Ishikawa (cell line): ENCODE measurements at regions not wholly inside any gene's neighbourhood (a gene's known extent, or its start where the extent isn't known, plus 50 kb on each side); places are given as distances from the start of the nearest gene placed in this dataset.

Experiments used
- CEBPB ChIP-seq: IDR thresholded peaks from 2 replicates; pipeline ENCODE4 v1.6.1; 2012
- CREB1 ChIP-seq: IDR thresholded peaks from 2 replicates; pipeline ENCODE4 v1.6.1; 2012; ENCODE audit warnings: low read depth
- EGR1 ChIP-seq: IDR thresholded peaks from 2 replicates; pipeline ENCODE4 v1.6.1; 2012
- EP300 ChIP-seq: IDR thresholded peaks from 2 replicates; pipeline ENCODE4 v1.6.1; 2012; ENCODE audit warnings: borderline replicate concordance
- FOXM1 ChIP-seq: IDR thresholded peaks from 2 replicates; pipeline ENCODE4 v1.6.1; 2012; ENCODE audit warnings: low read depth, borderline replicate concordance
- NFIC ChIP-seq: IDR thresholded peaks from 2 replicates; pipeline ENCODE4 v1.6.1; 2012
- RAD21 ChIP-seq: IDR thresholded peaks from 2 replicates; pipeline ENCODE4 v1.6.1; 2012; ENCODE audit warnings: low read depth
- TAF1 ChIP-seq: IDR thresholded peaks from 2 replicates; pipeline ENCODE4 v1.6.1; 2012; ENCODE audit warnings: low read depth, mild to moderate bottlenecking
- TCF12 ChIP-seq: IDR thresholded peaks from 2 replicates; pipeline ENCODE4 v1.6.1; 2012; ENCODE audit warnings: low read depth
- TEAD4 ChIP-seq: IDR thresholded peaks from 2 replicates; pipeline ENCODE4 v1.6.1; 2012
- YY1 ChIP-seq: IDR thresholded peaks from 2 replicates; pipeline ENCODE4 v1.6.1; 2012; ENCODE audit warnings: low read depth
- ZBTB7A ChIP-seq: IDR thresholded peaks from 2 replicates; pipeline ENCODE4 v1.6.1; 2012; ENCODE audit warnings: low read depth
- TF ChIP-seq, protein P1 (sequence below): IDR thresholded peaks from 2 replicates; pipeline ENCODE4 v1.6.1; 2012
- TF ChIP-seq, protein P2 (sequence below): IDR thresholded peaks from 2 replicates; pipeline ENCODE4 v1.6.1; 2012; ENCODE audit warnings: low read depth, mild to moderate bottlenecking
- TF ChIP-seq, protein P3 (sequence below): IDR thresholded peaks from 2 replicates; pipeline ENCODE4 v1.6.1; 2012

DNA sequence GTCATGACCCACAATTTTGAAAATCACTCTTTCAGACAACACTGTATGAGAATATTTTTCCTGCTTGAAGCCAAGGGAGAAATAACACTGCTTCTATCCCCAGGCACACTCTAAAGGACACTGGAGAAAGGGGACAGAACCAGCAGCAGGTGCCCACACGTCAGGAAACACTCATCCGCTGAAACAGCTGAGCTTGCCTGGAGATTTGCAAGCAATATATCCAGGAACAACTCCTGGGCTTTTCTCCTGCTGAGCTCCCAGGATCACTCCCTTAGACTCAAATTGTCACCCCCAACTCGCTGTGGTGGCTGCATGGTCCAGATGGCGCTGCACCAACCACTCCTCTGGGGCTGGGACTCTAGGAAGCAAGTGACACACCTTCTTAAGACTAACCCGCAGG lies 186.7 kb downstream of the ARL4C start:
- TF ChIP-seq YY1 (no peak), EP300 (no peak), ZBTB7A (no peak), NFIC (no peak), TAF1 (no peak), CEBPB (no peak), RAD21 (no peak), TCF12 (no peak)
- TF ChIP-seq, protein P1, sequence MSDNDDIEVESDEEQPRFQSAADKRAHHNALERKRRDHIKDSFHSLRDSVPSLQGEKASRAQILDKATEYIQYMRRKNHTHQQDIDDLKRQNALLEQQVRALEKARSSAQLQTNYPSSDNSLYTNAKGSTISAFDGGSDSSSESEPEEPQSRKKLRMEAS = no peak
- TF ChIP-seq, protein P2, sequence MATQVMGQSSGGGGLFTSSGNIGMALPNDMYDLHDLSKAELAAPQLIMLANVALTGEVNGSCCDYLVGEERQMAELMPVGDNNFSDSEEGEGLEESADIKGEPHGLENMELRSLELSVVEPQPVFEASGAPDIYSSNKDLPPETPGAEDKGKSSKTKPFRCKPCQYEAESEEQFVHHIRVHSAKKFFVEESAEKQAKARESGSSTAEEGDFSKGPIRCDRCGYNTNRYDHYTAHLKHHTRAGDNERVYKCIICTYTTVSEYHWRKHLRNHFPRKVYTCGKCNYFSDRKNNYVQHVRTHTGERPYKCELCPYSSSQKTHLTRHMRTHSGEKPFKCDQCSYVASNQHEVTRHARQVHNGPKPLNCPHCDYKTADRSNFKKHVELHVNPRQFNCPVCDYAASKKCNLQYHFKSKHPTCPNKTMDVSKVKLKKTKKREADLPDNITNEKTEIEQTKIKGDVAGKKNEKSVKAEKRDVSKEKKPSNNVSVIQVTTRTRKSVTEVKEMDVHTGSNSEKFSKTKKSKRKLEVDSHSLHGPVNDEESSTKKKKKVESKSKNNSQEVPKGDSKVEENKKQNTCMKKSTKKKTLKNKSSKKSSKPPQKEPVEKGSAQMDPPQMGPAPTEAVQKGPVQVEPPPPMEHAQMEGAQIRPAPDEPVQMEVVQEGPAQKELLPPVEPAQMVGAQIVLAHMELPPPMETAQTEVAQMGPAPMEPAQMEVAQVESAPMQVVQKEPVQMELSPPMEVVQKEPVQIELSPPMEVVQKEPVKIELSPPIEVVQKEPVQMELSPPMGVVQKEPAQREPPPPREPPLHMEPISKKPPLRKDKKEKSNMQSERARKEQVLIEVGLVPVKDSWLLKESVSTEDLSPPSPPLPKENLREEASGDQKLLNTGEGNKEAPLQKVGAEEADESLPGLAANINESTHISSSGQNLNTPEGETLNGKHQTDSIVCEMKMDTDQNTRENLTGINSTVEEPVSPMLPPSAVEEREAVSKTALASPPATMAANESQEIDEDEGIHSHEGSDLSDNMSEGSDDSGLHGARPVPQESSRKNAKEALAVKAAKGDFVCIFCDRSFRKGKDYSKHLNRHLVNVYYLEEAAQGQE = no peak
- TF ChIP-seq, protein P3, sequence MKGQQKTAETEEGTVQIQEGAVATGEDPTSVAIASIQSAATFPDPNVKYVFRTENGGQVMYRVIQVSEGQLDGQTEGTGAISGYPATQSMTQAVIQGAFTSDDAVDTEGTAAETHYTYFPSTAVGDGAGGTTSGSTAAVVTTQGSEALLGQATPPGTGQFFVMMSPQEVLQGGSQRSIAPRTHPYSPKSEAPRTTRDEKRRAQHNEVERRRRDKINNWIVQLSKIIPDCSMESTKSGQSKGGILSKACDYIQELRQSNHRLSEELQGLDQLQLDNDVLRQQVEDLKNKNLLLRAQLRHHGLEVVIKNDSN = no peak

DNA sequence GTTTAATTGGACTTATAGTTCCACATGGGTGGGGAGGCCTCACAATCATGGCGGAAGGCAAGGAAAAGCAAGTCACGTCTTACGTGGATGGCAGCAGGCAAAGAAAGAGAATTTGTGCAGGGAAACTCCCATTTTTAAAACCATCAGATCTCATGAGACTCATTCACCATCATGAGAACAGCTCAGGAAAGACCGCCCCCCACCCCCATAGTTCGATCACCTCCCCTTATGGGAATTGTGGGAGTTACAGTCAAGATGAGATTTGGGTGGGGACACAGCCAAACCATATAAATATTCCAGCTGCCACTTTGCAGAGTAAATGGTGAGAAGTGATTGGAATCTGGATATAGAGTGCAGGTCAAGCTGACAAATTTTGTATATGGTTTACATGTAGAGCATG lies 187.4 kb downstream of the ARL4C start:
- TF ChIP-seq, protein P3 = no peak
- no peak for TF ChIP-seq FOXM1
- TF ChIP-seq TCF12 = no peak
- TF ChIP-seq, protein P1 = no peak
- TF ChIP-seq RAD21 = no peak
- TF ChIP-seq YY1 = no peak
- TF ChIP-seq ZBTB7A = no peak
- TF ChIP-seq, protein P2 = no peak
- no peak for TF ChIP-seq TAF1
- TF ChIP-seq TEAD4 = no peak
- no peak for TF ChIP-seq CREB1
- no peak for TF ChIP-seq CEBPB
- no peak for TF ChIP-seq NFIC
- no peak for TF ChIP-seq EP300
- TF ChIP-seq EGR1 = no peak

DNA sequence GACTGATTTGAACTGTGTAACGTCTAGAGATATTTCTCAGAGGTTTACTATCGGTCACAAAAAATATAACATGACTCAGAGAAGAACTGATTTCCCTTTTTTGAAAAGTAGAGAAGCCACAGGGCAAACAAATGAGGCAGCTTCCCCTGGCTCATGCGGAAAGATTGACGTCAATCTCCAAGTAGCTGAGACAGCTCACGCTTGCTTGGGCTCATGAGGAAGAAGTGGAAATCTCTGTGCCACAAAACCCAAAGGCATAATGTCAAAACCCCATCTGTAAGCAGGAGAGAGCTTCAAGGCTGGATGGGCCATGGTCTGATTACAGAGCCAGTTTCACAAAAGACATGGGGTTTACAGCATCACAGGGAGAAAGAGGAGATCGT lies 188.1 kb downstream of the ARL4C start:
- TF ChIP-seq ZBTB7A (no peak), YY1 (no peak), EP300 (no peak), TCF12 (no peak), FOXM1 (no peak), TEAD4 (no peak), NFIC (no peak), TAF1 (no peak), RAD21 (no peak), CEBPB (no peak), CREB1 (no peak), EGR1 (no peak)
- TF ChIP-seq, protein P3 = no peak
- TF ChIP-seq, protein P1 = no peak
- TF ChIP-seq, protein P2 = no peak

DNA sequence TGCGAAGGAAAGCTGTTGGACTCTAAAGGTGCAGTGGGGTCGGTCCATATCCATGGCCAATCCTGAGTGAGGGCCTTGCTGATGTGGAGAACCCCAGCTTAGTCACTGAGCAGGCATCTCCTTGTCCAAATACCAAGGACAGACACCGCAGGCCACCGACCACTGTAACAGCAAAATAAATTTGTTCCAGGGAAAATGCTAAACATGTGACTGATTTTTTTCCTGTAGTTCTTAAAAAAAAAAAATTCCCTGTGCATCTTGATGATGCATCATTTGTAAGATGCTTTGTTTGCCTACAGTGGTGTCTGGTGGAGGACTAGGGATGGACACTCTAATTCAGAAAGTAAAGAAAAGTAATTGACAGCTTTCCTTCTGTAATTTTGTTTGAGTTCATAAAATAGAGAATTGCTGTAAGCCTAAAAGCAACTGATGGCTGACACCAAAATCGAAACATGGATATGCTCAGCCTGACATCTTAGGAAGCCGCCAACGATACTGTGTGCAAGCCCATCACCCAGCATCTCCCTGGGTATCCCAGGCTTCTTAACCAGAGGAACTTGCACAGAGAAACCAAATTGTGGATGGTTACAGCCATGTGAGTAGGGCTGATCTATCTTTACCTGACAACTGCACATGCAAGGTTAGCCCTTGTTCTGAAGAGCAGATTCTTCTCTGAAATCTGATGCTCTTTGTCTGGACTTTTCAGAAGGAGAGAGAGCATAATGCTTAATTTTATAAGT lies 188.6 kb downstream of the ARL4C start:
- TF ChIP-seq FOXM1 (no peak), YY1 (no peak), CEBPB (no peak), EGR1 (no peak), NFIC (no peak), RAD21 (no peak), CREB1 (no peak)
- TF ChIP-seq, protein P3 = no peak
- TF ChIP-seq, protein P2 = no peak
